ENCODE measurements at regions not wholly inside any gene's neighbourhood (a gene's known extent, or its start where the extent isn't known, plus 50 kb on each side); places are given as distances from the start of the nearest gene placed in this dataset.
"Not testable (repeated sequence)": the region's sequence is repeated elsewhere in the genome, so short reads cannot be mapped to it uniquely, and the experiment has no call there.

GRCh38 chr22:47626428-47627390 is 864.3 kb downstream of the TBC1D22A start:
- no peak for DNase-seq

GRCh38 chr22:47625531-47626427 is 863.3 kb downstream of the TBC1D22A start:
- no peak for DNase-seq

- DNase-seq, result no peak
Measured at GRCh38 chr22:47625013-47625385, 862.5 kb downstream of the TBC1D22A start.

GRCh38 chr22:47624252-47625012 is 862.0 kb downstream of the TBC1D22A start:
- no peak for DNase-seq

- DNase-seq, result no peak
Measured at GRCh38 chr22:47623763-47624148, 861.3 kb downstream of the TBC1D22A start.

GRCh38 chr22:47623066-47623762 is 860.8 kb downstream of the TBC1D22A start:
- no peak for DNase-seq

- no peak for DNase-seq
Measured at GRCh38 chr22:47622541-47622940, 860.1 kb downstream of the TBC1D22A start.

- DNase-seq, result no peak
Measured at GRCh38 chr22:47621253-47621652, 858.8 kb downstream of the TBC1D22A start.

- no peak for DNase-seq
Measured at GRCh38 chr22:47620391-47620790, 857.9 kb downstream of the TBC1D22A start.

- no peak for DNase-seq
Measured at GRCh38 chr22:47619631-47620030, 857.2 kb downstream of the TBC1D22A start.

GRCh38 chr22:47618180-47619010 is 855.9 kb downstream of the TBC1D22A start:
- no peak for DNase-seq

GRCh38 chr22:47617186-47617585 is 854.7 kb downstream of the TBC1D22A start:
- no peak for DNase-seq

- no peak for DNase-seq
Measured at GRCh38 chr22:47616396-47617020, 854.1 kb downstream of the TBC1D22A start.

- DNase-seq, result no peak
Measured at GRCh38 chr22:47615051-47615450, 852.6 kb downstream of the TBC1D22A start.

GRCh38 chr22:47613606-47614350 is 851.3 kb downstream of the TBC1D22A start:
- no peak for DNase-seq

GRCh38 chr22:47613181-47613580 is 850.7 kb downstream of the TBC1D22A start:
- DNase-seq, result not testable (repeated sequence)

GRCh38 chr22:47612311-47612910 is 850.0 kb downstream of the TBC1D22A start:
- no peak for DNase-seq

- DNase-seq, result no peak
Measured at GRCh38 chr22:47610764-47611163, 848.3 kb downstream of the TBC1D22A start.

- DNase-seq, result no peak
Measured at GRCh38 chr22:47610281-47610680, 847.8 kb downstream of the TBC1D22A start.
